MG63 (cell line): ENCODE measurements at regions not wholly inside any gene's neighbourhood (a gene's known extent, or its start where the extent isn't known, plus 50 kb on each side); places are given as distances from the start of the nearest gene placed in this dataset.

Experiments used
- DNase-seq: peaks from one replicate; pipeline ENCODE4 v3.0.0-alpha.2; 2020
- H3K27me3 ChIP-seq: fragments of 250-450 bp; sonication (Bioruptor Pico); 2 replicates; pipeline ENCODE4 v1.5.1; 2020; ENCODE audit warnings: mild to moderate bottlenecking, moderate library complexity
- H3K36me3 ChIP-seq: fragments of 250-450 bp; sonication (Bioruptor Pico); 2 replicates; pipeline ENCODE4 v1.5.1; 2020; ENCODE audit warnings: mild to moderate bottlenecking, moderate library complexity
- H3K4me3 ChIP-seq: fragments of 250-450 bp; sonication (Bioruptor Pico); 2 replicates; pipeline ENCODE4 v1.5.1; 2020; ENCODE audit warnings: mild to moderate bottlenecking, moderate library complexity
- H3K9me3 ChIP-seq: fragments of 250-450 bp; sonication (Bioruptor Pico); 2 replicates; pipeline ENCODE4 v1.5.1; 2020; ENCODE audit warnings: mild to moderate bottlenecking, moderate library complexity

DNA sequence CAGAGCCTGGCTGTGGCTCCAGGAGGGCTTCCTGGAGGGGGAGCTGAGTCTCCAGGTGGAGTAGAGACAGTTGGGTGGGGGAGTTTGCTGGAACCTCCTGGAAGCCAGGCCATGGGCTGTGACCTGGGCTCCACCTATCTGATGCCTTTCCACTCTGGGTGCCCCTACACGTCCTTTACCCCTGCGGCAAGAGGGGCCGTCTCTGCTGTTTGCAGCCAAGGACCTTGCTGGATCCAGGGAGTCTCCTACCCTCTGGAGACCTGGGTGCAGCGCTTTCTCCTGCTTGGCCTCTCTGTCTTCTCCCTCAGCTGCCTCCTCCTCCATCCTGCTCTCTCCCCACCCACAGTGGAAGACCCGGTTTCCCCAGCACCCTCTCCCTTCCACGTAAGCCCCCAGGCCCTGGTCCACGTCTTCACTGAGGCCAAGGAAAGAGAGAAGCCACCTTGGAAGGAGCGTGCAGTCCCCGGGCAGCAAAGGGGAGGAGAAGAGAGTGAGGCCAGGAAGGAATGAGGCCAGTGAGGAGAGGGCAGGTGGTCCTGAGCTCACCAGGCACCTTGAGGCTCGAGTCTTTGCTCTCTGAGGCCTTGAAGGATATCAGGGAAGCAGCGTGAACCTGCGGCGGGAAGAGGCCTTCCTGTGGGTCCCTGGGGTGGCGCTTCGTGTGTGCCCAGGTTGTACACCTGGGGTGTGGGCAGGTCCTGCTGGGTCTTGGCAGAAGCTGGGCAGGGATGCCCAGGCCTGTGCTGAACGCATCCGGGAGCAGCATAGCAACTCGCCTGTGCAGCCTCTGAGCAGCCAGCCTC is 294.3 kb upstream of the RTL1 start:
- H3K27me3 ChIP-seq: no peaks in the 10 kb centered on the region
- H3K4me3 ChIP-seq: no peak overlapping the region
- DNase-seq: no peak
- H3K36me3 ChIP-seq: no peaks in the 10 kb centered on the region
- H3K9me3 ChIP-seq: no peaks in the 10 kb centered on the region

DNA sequence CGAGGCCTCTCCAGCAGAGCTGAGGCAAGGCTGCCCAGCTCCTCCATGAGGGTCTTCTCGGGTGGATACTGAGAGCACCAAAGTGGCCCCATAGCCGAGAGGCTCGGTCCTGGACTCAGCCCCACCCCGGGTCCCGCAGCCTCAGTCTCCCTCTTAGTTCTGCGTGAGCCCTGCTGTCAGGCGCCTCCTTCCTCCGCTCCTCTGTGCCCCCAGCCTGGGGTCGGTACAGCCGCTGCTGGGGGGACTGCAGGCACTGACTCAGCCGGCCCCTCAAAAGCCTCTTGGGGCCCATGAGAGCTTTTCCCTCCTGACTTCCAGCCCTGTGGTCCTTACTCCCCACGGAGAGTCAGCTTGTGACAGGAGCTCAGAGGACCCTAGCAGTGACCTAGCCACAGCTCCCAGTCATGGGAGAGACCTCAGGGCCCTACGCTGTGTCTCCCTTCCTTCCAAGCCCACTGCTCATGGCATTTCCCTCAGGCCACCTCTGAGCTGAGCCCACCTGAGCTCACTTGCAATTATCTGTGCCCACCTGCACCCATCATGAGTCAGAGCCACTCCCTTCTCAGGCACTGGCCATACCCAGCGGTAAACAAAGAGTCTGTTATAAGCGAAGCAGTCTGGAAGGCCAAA is 295.0 kb upstream of the RTL1 start:
- H3K4me3 ChIP-seq: no peak overlapping the region
- DNase-seq: no peak
- no peaks in the 10 kb centered on the region for H3K36me3 ChIP-seq
- no peaks in the 10 kb centered on the region for H3K9me3 ChIP-seq
- H3K27me3 ChIP-seq: no peaks in the 10 kb centered on the region

DNA sequence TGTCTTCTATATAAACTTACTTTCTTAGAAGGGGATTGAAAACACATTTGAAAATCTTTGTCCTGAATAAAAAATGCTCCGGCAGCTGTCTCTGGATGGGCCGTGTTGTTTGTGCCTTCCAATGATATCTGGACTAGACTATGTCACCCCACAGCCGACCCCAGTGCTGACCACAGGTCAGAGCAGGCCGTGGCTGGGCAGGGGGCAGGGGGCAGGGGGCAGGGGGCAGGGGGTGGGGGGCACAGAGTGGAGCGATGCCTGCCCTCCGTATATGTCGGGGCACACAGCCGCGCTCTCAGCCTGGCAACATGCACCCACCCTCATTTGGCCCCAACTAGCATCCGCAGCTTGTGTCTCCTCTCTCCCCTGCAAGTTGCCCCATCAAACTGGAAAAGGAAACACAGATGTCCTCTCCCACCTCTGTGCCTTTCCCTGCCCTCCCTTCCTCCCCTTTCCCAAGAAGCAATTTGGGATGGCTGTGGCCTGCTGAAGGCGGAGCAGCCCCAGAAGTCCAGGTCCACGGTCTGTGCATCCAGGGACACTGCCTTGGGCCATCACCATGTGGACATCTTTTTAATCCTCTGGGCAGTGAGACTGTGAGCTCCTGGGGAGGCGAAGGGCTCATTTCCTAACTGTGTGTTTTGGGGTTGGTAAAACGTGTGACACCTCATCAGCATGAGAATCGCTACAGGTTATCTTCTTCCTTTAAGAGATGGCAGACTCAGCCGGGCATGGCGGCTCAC is 295.7 kb upstream of the RTL1 start:
- Histone ChIP-seq H3K36me3 (no peaks in the 10 kb centered on the region), H3K4me3 (no peak overlapping the region), H3K9me3 (no peaks in the 10 kb centered on the region), H3K27me3 (no peaks in the 10 kb centered on the region)
- DNase-seq: no peak

DNA sequence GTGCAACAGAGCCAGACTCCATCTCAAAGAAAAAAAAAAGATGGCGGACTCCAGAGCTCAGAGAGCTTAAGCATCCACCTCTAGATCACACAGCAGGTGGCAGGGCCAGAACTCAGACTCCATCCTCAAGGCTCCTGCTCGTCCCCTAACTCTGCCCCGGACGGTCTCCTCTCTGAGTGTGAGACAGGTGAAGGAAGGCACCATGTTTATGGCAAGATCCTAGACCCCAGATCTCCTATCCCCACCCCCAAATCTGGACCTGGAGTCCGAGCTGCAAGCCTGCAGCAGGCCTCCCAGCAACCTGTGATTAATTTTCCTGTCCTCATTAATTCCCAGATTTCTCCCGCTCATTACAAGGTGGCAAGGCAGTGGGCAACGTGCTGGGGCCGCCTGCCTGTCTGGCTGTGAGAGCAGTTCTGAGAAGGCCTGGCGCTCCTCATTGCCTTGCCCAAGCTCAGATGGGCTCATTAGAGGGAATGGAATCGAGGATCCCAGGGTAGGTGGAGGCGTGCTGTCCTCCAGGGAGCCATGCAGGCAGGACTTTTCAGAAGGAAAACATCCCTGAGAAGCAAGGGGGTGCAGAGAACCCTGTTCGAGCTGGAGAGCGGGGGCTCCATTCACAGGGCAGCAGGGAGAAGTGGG is 296.6 kb upstream of the RTL1 start:
- Histone ChIP-seq H3K27me3 (no peaks in the 10 kb centered on the region), H3K4me3 (no peak overlapping the region), H3K36me3 (no peaks in the 10 kb centered on the region), H3K9me3 (no peaks in the 10 kb centered on the region)
- DNase-seq: no peak

DNA sequence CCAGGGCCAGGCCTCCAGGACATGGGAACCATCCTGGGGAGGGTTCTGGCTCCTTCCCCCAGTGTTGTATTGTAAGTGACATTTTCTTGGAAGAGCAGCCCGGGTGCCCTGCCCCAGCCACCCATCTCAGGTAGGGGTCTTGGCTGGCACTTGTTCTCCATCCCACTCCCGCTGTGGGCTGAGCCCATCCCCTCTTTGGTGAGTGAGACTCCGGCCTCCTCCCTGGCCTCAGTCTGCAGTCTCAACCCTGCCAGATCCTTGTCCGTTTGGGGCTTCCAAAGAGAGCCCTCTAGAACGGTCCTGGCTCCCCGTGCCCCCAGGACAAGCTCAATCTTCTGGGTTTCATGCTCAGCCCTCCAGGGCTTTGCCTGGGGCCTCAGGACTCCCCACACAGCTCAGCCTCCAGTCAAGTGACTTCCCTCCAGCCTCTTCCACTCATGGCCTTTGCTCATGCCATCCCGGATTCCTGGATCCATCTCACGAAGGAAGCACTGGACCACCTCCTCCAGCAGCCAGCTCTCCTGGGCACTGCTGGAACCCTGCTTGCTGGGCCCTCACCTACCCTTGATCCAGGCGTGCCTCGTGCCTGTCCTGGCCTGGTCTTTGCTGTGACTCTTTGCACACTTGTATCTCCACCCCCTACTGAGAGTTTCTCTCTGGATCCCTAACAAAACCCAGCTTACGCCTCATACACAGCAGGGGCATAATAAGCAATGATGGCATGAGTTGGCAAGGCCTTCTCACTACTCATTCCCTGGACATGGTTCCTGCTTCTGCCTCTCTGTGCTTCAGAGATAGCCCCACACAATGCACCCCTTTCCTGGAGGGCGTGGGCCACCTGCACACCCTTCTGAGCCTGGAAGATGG is 297.4 kb upstream of the RTL1 start:
- H3K9me3 ChIP-seq: no peaks in the 10 kb centered on the region
- no peaks in the 10 kb centered on the region for H3K27me3 ChIP-seq
- peak; percentile 22 for DNase-seq
- H3K4me3 ChIP-seq: no peak overlapping the region
- H3K36me3 ChIP-seq: no peaks in the 10 kb centered on the region

DNA sequence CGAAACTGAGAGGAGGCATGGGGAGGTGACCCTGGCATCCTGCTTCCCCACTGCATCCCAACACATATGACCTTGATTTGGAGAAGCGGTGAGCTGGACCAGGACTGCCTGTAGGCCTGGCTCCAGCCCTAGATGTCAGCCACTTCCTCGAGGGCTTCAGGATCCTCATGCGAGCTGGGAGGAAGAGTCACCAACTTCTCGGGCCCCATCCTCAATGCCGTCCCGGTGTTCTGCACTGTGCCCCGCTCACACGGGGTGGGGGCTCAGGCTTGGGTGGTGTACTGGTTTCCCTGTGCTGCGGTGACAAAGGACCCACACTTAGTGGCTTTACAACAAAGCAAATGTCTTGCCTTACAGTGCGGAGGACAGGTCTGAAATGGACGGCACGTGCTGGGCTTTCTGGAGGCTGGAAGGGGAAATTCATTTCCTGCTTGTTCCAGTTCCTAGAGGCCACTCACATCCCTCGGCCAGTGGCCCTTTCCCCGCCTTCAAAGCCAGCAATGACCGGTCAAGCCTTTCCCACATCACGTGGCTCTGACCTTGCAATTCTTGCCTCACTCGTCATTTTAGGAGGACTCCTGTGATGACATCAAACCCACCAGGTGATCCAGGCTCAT is 298.1 kb upstream of the RTL1 start:
- Histone ChIP-seq H3K36me3 (no peaks in the 10 kb centered on the region), H3K9me3 (no peaks in the 10 kb centered on the region; the same call in 1 of the 2 replicates), H3K4me3 (no peak overlapping the region), H3K27me3 (no peaks in the 10 kb centered on the region)
- DNase-seq: no peak

DNA sequence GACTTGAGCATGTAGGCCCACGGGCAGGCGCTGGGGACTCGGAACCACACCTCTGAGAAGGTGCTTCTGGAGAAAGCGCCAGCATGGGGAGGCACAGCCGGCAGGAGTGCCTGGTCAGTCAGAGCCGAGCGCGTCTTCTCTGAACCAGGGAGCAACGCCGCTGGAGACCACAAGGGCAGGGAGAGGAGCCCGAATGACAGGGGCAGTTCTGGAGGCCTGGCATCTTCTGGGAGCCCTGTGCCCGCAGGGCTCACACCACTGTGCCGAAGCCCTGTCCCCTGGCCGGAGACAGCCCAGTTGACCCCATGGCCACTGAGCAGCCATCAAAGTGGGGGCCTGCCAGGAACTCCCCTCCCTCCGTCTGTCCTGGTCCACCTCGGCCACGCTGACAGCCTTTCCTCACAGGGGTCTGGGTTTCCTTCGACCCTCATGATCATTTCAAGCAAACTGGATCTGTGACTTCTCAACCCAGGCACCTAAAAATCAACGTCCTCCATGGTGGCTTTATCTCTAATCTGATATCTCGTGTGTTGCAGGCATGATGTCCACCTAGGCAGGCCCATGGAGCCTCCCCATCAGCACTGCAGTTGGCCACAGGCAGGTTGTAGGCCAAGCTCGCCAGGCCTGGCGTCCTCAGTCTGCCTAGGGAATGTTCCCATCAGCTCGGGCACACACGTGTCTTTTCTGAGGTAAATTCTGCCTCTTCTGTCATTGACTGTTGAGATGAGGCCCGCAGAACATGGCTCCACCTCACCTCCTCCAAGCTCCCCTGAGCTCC is 299.3 kb upstream of the RTL1 start:
- H3K9me3 ChIP-seq: no peaks in the 10 kb centered on the region; the same call in 1 of the 2 replicates
- H3K27me3 ChIP-seq: no peaks in the 10 kb centered on the region
- H3K4me3 ChIP-seq: no peak overlapping the region
- DNase-seq: no peak
- H3K36me3 ChIP-seq: no peaks in the 10 kb centered on the region

DNA sequence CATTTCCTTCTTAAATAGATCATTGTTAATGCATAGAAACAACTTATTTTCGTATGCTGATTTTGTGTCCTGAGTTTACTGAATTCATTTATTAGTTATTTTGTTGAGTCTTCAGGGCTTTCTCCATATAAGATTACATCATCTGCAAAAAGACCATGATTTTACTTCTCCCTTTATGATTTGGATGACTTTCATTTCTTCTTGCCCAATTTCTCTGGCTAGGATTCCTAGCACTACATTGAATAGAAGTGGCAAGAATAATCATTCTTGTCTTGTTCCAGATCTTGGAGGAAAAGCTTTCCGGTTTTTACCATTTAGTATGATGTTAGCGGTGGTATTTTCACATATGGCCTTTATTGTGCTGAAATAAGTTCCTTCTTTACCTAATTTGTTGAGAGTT is 303.0 kb upstream of the RTL1 start:
- Histone ChIP-seq H3K36me3 (no peaks in the 10 kb centered on the region), H3K27me3 (no peaks in the 10 kb centered on the region), H3K4me3 (no peak overlapping the region), H3K9me3 (peaks cover 9% of the 10 kb centered on the region)
- no peak for DNase-seq

DNA sequence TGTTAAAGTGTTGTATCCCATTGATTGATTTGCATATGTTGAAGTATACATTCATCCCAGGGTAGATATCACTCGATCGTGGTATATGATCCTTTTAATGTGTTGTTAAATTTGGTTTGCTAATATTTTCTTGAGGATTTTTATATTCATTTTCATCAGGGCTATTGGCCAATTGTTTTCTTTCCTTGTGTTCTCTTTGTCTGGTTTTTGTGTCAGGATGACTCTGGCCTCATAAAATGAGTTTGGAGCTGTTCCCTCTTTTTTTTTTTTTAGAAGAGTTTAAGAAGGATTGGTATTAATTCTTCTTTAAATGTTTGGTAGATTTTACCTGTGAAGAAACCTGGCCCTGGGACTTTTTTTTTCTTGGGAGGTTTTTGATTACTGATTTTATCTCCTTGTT is 303.5 kb upstream of the RTL1 start:
- no peak for DNase-seq
- Histone ChIP-seq H3K36me3 (no peaks in the 10 kb centered on the region), H3K9me3 (peaks cover 9% of the 10 kb centered on the region), H3K4me3 (no peak overlapping the region), H3K27me3 (no peaks in the 10 kb centered on the region)

DNA sequence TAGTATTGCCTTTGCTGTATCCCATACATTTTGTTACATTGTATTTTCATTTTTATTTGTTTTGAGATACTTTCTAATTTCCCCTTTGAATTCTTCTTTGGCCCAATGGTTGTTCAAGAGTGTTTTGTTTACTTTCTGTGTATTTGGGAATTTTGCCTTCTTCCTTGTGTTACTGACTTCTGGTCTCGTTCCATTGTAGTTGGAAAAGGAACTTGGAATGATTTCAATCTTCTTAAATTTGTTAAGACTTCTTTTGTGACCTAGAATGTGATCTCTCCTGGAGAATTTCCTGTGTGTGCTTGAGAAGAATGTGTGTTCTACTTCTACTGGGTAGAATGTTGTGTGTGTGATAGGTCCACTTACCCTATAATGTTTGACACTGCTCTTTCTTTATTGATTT is 304.4 kb upstream of the RTL1 start:
- Histone ChIP-seq H3K4me3 (no peak overlapping the region), H3K36me3 (no peaks in the 10 kb centered on the region), H3K9me3 (peaks cover 9% of the 10 kb centered on the region), H3K27me3 (no peaks in the 10 kb centered on the region)
- no peak for DNase-seq

DNA sequence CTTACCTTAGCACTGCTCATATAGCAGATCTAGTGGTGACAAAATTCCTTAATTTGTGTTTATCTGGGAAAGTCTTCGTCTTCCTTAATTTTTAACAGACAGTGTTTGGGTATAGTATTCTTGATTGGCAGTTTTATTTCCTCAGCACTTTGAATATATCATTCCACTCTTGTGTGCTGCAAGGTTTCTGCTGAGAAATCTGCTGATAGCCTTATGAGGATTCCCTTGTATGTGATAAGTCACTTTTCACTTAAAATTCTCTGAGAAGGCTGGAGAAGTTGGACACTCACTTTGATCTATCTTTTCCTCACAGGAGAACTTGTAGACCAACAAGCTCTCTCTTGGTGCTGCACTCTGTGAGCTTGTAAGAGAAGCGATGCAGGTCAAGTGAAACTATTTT is 306.1 kb upstream of the RTL1 start:
- no peak for DNase-seq
- H3K9me3 ChIP-seq: peaks cover 9% of the 10 kb centered on the region
- no peaks in the 10 kb centered on the region for H3K27me3 ChIP-seq
- no peaks in the 10 kb centered on the region for H3K36me3 ChIP-seq
- no peak overlapping the region for H3K4me3 ChIP-seq

DNA sequence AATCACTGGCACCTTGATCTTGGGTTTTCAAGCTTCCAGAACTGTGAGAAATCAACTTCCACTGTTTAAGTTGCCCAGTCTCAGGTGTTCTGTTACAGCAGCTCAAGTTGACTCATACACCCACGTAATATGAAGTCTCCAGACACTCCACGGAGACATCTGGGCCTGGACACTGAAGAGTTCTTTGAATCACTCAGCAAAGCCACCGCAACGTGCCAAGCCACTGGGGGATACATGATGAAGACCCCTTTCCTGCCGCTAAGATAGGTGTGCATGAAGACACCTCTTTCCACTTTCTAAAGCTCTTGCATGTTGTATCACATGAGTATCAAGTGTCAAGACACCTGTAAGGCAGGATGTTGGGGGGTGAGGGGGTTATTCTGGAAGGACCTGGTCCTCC is 311.7 kb upstream of the RTL1 start:
- H3K4me3 ChIP-seq: no peak overlapping the region
- no peak for DNase-seq
- no peaks in the 10 kb centered on the region for H3K9me3 ChIP-seq
- H3K27me3 ChIP-seq: no peaks in the 10 kb centered on the region
- no peaks in the 10 kb centered on the region for H3K36me3 ChIP-seq

DNA sequence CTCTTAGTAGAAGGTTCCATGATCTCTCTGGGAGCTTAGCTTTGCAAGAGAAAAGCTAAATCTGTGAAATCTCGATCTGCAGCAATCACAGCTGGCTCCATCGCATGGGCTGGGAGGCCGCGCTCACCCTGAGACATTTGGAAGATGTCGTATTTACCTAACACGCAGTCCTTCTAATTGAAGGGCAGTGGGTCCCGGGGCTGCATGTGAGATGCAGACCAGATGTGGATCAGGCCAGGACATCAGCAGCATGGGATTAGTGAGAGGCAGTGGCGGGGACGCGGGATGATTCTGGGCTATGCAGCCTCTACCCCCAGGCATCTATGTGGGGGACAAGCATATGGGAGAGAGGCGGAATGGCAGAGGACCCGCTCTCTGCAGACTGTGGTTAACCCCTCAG is 312.4 kb upstream of the RTL1 start:
- no peak for DNase-seq
- Histone ChIP-seq H3K36me3 (no peaks in the 10 kb centered on the region), H3K4me3 (no peak overlapping the region), H3K9me3 (no peaks in the 10 kb centered on the region), H3K27me3 (no peaks in the 10 kb centered on the region)

DNA sequence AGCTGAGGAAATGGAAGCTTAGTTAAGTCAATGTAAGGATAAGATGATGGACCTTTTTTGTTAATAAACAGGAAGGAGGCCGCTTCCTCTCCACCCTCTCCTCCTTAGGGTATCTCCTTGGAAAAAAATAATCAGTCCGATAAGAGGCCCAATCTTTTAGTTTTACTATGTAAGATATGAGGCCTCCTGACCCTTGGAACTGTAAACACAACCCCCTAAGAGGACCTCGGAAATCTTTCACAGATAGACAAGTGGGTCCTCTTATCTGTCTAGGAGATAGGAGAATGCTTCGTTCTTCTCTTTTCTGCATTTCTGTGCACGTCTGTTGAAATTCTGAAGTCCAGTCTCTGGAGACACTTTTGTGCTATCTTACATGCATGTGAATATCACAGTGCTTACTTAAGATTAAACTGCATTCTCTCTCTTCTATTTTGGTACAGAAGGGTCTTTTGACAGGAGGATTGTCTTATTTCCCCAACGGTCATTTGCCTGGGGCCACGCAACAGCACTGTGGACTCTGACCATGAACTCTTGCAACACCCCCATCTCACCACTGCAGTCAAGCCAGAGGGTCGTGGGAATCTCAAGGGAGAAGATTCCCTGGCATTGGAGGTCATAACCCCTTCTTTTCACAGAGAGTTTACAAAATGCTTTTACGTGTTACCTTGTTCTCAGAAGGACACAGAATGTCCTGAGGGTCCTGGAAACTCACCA is 313.0 kb upstream of the RTL1 start:
- Histone ChIP-seq H3K9me3 (no peaks in the 10 kb centered on the region), H3K27me3 (no peaks in the 10 kb centered on the region), H3K36me3 (no peaks in the 10 kb centered on the region), H3K4me3 (no peak overlapping the region)
- DNase-seq: no peak

DNA sequence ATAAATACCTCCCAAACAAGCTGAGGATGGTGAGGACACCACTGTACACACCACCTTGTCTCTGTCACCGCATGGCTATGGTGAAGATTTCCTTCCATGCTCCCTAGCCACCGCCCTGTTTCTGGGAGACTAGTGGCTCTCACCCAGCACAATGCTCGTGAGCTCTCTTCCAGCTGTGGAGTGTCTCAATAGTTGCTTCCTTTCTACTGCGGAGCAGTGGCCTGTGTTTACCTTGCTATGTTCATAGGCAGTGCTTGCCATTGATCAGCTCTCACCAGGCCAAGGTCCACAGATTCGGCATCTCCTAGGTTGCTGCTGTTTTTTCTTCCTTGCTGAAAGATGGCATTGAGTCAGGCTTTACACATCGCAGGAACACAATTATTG is 313.6 kb upstream of the RTL1 start:
- H3K27me3 ChIP-seq: no peaks in the 10 kb centered on the region
- DNase-seq: no peak
- H3K4me3 ChIP-seq: no peak overlapping the region
- no peaks in the 10 kb centered on the region for H3K36me3 ChIP-seq
- H3K9me3 ChIP-seq: no peaks in the 10 kb centered on the region
